AG09319 (cell line): ENCODE measurements at regions not wholly inside any gene's neighbourhood (a gene's known extent, or its start where the extent isn't known, plus 50 kb on each side); places are given as distances from the start of the nearest gene placed in this dataset.

Experiments
- DNase-seq: peaks from one replicate; pipeline ENCODE4 v3.0.0-alpha.2; 2010; ENCODE audit warnings: low read depth; ENCODE audit errors: extremely low read depth
- CTCF ChIP-seq: IDR thresholded peaks from 2 replicates; pipeline ENCODE4 v1.5.1; 2011; ENCODE audit warnings: low read depth, mild to moderate bottlenecking, inconsistent platforms, low read length, moderate library complexity

GRCh38 chr7:109836016-109836415 is 1254.9 kb upstream of the LRRN3 start:
- TF ChIP-seq CTCF = no peak
- DNase-seq = no peak

GRCh38 chr7:109842386-109842785 is 1248.5 kb upstream of the LRRN3 start:
- TF ChIP-seq CTCF = no peak
- no peak for DNase-seq

GRCh38 chr7:109844362-109844761 is 1246.6 kb upstream of the LRRN3 start:
- no peak for DNase-seq

GRCh38 chr7:109864230-109864629 is 1226.7 kb upstream of the LRRN3 start:
- DNase-seq = no peak
- no peak for TF ChIP-seq CTCF

More at GRCh38 chr7:109844362-109844761, 1246.6 kb upstream of the LRRN3 start:
- peak; percentile 13 for TF ChIP-seq CTCF

GRCh38 chr7:109868215-109868860 is 1222.6 kb upstream of the LRRN3 start:
- DNase-seq = no peak
- TF ChIP-seq CTCF = no peak

- no peak for DNase-seq
- TF ChIP-seq CTCF = no peak
These were observed 1217.6 kb upstream of the LRRN3 start for GRCh38 chr7:109873296-109873695.

GRCh38 chr7:109879287-109879828 is 1211.6 kb upstream of the LRRN3 start:
- DNase-seq = no peak
- no peak for TF ChIP-seq CTCF
